Astrocyte (in vitro differentiated cells and primary cell): ENCODE measurements at regions not wholly inside any gene's neighbourhood (a gene's known extent, or its start where the extent isn't known, plus 50 kb on each side); places are given as distances from the start of the nearest gene placed in this dataset.

Experiments used
- CTCF ChIP-seq: IDR thresholded peaks from 2 replicates; pipeline ENCODE4 v1.5.1; 2011; ENCODE audit warnings: low read depth, mild to moderate bottlenecking, inconsistent platforms, low read length, moderate library complexity; ENCODE audit not compliant: insufficient read depth
- EZH2 ChIP-seq: IDR thresholded peaks from 2 replicates; pipeline ENCODE4 v1.6.1; 2012; ENCODE audit warnings: mild to moderate bottlenecking, low read length, inconsistent platforms; ENCODE audit not compliant: insufficient read depth

DNA sequence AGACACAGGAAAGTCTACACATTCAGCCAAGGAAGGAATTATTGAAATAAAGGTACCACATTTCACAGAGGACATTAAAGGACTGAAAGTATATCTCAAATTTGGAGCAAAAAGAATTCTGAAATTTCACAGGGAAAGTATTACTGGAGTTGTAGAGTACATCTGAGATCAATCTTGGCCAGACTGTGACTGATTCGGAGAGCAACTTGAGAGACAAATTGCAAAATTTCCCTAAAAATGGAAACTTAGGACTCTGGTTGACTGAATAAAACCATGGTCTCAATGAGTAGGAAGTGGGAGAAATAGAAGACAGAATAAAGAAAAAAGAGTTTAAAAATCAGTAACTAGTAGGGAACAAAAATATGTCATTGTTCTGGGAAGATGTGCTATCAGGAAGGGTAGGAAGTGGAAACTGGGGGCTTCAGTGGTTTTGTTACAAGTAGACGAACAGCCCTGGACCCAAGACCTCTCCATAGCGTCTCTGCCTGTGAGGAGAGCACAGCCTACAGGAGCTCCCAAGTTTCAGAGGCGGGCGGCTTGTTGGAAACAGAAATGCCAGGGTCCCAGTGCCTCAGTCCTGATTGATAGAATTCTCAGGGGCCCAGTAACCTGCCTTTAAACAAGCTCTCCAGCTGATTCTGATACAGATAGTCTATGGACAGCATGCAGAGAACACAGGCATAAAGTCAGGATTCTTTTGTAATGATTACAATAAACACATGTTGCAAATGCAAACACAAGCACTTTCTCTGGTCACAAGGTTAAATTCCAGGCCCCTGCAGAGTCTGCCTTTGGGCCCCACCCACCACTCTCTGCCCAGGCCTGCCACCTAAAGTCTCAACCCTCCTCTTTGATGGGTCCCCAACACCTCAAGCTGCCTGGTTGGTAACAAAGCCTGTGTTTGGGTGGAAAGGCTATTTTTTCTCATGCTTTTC lies 63.1 kb downstream of the BBS10 start:
- TF ChIP-seq EZH2 = no peak
- no peak for TF ChIP-seq CTCF
